ENCODE measurements at regions not wholly inside any gene's neighbourhood (a gene's known extent, or its start where the extent isn't known, plus 50 kb on each side); places are given as distances from the start of the nearest gene placed in this dataset.

DNA sequence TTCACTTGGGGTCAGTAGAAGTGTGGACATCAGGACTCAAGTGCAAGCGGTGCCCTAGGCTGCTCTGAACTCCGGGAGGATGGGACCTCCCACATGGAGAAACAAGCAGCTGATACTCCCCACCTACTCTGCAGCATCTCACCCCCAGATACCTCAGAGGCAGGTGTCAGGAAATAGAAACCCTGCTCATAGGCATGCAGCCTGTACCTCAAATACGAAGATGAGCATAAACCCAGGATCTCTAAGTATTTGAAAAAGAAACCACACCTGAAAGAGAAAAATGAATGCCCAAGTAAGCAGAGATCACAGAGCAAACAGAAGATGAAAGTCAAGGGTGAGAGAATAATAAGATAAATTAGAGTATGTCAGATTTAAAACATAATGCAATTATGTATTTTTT lies 75.6 kb upstream of the WSCD2 start:
- intact Hi-C loops (cut with DNase I), result no loop called here
- DNase-seq (ENCODE audit: low spot score), result no peak

DNA sequence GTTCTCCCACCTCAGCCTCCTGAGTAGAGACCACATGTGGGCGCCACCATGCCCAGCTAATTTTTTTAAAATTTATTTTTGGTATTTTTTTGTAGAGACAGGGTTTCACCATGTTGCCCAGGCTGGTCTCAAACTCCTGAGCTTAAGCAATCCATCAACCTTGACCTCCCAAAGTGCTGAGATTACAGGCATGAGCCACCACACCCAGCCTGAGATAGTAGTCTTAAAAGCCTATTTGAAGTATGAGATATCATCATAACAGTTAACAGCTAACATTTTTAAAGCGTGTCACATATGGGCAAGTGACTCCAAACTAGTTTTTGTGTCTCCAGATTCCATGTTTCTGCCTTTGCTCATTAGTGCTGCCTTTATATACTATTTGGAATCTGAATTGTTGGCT lies 74.6 kb upstream of the WSCD2 start:
- DNase-seq (ENCODE audit: low spot score), result no peak

DNA sequence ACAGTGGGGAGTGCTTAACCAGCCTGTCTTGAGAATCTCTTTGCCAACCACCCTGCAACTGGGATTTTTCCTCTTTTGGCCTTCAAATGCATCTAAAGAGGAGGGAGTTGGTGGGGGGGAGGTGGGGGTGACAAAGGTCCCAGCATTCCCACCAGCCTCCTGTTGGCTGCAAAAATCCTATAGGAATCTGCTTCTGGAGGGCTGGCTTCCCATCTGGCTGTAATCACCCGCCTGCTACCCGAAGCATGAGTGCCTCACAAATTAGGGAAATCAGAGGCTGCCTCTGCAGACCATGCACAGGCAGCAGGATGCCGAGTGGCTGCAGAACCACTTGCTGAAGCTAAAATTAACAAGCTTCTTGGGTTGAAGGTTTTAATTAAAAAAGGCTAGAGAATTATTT lies 73.9 kb upstream of the WSCD2 start:
- DNase-seq (ENCODE audit: low spot score), result no peak
- intact Hi-C loops (cut with DNase I), result no loop called here

More for the DNA sequence above, 74.6 kb upstream of the WSCD2 start:
- intact Hi-C loops (cut with DNase I), result no loop called here

DNA sequence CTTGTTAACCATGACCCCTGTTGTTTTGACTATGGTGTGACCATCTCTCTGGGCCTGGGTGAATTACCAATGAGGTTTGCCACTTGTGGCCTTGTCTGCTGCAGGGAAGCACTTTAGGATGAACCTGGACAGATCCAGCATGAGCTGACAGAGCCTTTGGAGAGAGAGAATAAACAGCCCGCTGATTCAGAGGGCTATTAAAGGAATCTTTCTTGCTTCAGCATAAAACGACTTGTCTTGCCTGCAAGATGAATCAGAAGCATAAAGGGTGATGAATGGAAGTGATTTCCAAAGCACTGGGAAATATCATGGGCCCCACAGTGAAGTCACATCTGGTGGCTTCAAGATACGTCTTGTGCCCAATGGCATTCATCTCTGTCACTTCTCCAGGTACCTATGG lies 69.0 kb upstream of the WSCD2 start:
- DNase-seq (ENCODE audit: low spot score), result no peak
- intact Hi-C loops (cut with DNase I), result no loop called here

DNA sequence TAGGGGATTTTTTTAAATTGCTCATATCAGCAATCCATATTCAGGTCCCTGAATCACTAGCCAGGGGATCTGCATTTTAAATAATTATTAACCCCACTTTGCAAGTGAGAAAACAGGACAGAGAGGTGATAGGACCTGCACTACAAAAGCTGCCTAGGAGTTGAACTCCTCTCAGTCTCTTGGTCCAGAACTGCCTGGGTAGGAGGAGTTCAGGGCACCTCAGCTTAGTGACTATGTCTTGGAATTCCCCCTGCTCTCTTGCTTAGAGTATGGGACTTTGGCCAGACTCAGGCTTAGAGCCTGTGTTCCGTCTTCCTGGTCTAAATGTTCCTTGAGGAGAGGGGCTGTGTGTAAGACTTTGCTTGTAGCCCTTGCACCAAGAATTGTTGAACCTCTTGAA lies 68.2 kb upstream of the WSCD2 start:
- intact Hi-C loops (cut with DNase I), result no loop called here
- DNase-seq (ENCODE audit: low spot score), result no peak

DNA sequence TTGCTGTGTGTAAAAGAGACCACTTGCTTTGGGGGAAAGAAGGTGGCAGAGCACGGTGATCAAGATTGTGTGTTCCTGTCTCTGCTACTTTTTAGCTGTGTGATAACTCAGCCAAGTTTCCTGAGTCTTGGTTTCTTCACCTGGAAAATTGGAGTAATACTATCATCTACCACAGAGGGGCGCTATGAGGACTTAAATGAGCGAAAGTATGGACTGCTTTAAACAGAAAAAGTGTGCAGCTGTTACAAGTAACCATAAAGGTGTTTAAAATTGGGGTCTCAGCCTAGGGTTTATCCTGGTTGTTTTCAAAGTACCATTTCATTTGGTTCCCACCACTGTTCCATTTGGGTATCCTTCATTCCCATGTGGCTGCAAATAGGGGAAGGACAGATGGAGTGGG lies 65.9 kb upstream of the WSCD2 start:
- DNase-seq (ENCODE audit: low spot score), result no peak
- intact Hi-C loops (cut with DNase I), result no loop called here

DNA sequence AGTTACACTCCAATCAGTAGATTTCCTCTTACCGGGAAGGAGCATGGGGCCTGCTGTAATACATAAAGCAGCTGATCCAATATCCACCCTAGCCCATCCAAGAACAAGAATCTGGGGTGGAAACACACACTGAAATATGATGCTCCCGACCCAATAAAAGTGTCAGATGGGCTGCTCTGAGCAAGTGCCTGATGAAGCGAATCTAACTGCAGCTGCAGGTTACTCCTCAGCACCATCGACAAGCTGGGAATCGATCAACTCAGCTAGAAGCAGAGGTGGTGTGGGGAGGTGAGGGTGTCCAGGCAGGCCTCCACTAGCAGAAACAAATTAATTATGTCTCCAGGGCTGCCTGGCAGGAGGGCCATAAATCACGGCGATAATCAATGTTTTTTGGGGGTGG lies 64.0 kb upstream of the WSCD2 start:
- DNase-seq (ENCODE audit: low spot score), result no peak
- intact Hi-C loops (cut with DNase I), result no loop called here

DNA sequence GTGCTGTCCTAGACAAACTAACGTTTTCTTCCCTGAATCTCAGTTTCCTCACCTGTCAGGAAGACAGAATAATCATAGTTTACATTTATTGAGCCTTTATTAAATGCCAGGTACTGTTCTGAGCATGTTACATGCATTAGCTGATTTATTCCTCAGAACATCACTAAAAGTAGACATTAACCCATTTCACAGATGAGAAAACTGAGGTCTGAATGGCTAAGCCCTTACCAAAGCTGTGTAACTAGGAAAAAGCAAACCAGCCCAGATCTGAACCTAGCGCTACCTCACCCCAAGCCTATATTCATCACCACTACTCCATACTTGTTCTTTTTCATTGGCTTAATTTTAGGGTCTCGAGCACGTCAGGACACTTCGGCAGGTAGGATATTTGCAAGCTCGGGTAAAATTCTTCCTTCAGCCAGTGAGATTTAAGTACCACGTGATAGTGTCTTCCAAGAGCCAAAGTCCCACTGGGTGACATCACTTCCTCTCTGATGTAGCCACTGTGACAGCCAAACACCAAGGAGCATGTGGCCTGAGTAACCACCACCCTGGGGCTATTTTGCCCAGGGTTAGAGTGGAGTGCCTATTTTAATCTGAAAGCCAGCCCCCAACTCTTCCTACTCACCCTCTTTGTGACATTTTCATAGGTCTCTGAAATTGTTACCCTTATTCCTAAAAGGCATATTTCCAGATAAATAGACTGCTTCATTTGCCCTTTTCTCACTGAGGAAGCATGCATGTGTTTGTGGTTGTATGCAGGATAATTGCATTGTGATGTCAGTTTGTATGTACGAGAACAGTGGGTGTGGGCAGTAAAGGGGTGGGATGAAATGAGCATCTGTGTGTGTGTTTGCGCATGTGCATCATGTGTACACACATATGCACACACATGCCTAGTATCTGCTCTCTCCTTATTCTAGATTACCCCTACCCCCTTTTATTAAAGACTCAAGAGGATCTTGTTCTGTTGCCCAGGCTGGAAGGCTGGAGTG lies 62.2 kb upstream of the WSCD2 start:
- no peak for DNase-seq (ENCODE audit: low spot score)
- intact Hi-C loops (cut with DNase I), result no loop called here

DNA sequence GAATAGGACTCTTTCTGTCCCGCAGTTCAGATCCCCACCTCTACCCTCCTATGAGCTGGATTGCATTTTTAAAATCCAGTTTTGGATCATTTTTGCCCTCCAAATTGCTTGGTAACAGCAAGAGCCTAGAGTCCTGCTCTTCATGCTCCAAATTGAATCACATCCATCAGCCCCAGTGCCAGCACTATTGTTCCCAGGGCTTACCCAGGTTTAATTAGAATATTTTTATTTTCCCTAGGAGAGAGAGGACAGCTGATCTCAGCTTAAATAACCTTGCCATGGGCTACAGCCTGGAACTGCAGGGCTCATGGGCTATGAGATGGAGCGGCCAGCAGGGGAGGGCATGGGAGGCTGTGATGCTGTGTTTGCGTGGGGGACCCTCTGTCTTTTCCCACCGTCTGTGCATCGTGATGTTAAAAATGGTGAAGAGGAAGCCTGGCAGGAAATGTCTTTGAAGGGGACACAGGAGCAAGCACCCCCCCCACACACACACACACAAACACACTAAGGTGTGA lies 59.4 kb upstream of the WSCD2 start:
- DNase-seq (ENCODE audit: low spot score), result no peak
- intact Hi-C loops (cut with DNase I), result no loop called here

DNA sequence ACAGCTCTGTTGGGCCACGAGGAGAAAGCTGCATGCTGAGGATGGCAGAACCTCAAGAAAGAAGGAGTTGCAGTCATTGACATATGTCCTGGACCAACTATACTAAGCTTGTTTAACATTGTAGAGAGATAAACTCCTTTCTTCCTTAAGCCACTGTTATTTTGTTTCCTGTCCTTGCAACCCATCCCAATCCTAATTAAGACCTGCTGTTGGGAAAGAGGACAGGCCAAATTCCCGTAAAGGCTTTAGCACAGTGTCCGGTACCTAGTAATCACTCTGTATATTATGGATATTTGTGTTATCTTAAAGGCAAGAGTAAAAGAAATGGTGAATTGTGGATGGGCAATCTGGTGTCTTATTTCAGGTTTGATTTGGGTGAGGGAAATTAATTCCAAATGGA lies 53.5 kb upstream of the WSCD2 start:
- DNase-seq (ENCODE audit: low spot score), result no peak
- intact Hi-C loops (cut with DNase I), result no loop called here

DNA sequence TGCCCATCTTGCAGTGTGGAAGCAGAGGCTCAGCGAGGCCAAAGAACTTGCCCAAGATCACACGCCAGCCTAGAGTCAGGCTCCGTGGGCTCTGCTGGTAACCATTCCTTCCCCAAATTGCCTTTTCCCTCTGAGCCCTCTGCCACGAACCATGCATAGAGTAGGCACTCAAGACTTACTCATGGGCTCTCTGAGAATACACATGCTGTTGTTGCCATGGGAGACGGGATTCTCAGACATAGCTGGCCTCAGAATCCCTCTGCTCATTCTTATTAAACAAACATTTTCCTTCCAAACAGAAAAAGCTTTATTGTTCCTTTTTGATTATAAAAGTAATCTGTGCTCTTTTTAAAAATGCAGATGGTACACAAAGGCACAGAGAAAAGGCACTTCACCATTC lies 52.5 kb upstream of the WSCD2 start:
- no peak for DNase-seq (ENCODE audit: low spot score)
- intact Hi-C loops (cut with DNase I), result no loop called here

DNA sequence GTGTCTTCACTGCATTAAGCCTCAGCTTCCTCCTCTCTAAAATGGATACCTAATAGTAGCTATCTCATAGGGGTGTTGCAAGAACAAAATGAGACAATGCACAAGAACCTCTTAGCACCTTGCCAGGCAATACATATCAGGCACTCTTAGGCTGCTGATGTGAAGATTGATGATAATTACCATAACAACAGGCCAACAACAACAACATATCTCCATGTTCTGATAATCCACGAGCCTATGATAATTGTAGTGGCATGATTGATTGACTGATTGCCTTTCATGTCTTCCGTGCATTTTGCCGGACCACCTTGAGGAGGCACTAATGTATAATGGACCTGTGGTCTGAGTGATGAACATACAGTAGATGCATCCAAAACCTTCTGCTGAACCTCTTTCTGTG lies 50.7 kb upstream of the WSCD2 start:
- DNase-seq (ENCODE audit: low spot score), result no peak
- intact Hi-C loops (cut with DNase I), result no loop called here

Data from posterior vena cava (tissue), 2 donors.